HG03520 (cell line): ENCODE measurements at regions not wholly inside any gene's neighbourhood (a gene's known extent, or its start where the extent isn't known, plus 50 kb on each side); places are given as distances from the start of the nearest gene placed in this dataset.

Experiments used
- ATAC-seq: cut with Tn5 transposase; IDR thresholded peaks from one replicate; pipeline ENCODE4 v1.9.1; 2021; ENCODE audit warnings: mild to moderate bottlenecking, moderate library complexity; ENCODE audit not compliant: unreplicated experiment

GRCh38 chr13:22468045-22468444, 712.7 kb upstream of the SGCG start:
- no peak for ATAC-seq

DNA sequence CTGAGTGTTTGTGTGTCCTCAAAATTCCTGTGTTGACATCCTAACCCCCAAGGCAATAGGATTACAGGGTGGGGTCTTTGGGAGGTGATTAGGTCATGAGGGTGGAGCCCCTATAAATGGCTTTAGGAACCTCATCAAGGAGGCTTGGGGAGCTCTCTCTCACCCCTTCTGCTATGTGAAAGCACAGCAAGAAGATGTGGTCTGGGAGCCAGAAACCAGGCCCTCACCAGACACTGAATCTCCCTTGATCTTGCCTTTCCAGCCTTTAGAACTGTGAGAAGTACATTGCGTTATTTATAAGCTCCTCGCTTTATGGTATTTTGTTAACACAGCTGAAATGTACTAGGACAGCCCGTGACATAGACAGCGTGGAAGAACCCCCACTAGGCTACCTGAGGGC, 712.0 kb upstream of the SGCG start:
- ATAC-seq, result no peak

DNA sequence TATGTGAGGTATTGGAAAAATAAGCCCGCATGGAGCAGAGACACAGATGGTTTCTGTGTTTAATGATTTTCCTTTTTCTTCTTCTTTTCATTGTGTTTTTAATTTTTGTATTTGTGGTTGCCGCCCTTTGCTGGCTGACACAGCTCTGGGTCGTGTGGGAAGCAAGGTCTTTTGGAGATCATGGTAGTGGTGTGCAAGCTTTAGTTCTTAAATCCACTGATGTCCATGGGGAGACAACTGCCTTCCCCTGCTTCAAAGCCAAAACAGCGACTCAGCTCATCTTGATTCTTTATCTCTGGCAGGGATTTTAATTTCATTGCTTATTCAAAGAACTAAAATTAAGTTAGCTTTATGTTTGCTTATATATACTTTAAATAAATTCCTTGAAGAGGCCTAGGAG, 711.3 kb upstream of the SGCG start:
- no peak for ATAC-seq

DNA sequence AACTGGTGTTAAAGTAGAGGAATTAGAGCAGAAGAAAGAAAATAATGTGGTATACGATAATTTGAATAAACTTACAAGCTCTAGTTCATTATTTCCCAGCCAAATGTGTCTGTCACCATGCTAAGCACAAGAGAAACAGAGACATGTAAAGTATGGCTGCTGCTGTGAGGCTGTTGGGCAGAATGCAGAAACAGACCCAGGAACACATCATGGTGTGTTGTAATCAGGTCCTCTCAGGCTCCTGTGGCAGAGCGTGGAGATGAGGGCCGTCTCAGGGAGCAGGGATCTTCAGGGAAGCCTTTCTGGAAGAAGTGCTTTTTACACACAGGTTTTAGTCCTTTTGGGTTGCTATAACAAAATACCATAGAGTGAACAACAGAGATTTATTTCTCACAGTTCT, 710.7 kb upstream of the SGCG start:
- ATAC-seq, result no peak

DNA sequence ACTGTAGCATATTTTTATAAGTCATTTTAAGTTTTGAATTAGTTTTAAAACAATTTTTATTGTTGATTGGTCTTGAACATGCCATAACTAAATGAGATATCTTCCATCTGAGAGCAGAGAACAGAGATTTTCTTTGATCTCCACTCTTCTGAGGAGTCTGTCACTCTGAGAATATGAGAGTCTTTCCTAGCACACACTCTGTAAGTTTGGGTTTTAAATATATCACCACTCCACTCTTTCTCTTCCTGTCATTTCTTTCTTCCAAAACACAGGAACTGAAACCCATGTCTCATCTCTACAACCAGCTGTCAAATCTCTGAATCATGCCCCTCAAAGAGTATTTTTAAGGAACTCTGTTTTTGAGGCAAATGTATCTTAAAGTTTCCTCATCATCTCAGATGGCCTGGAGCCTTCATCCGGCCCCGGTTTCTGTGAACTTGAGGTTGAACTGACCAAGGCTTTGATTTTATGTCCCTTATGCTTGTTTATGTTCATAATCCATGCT, 698.2 kb upstream of the SGCG start:
- ATAC-seq, result no peak

DNA sequence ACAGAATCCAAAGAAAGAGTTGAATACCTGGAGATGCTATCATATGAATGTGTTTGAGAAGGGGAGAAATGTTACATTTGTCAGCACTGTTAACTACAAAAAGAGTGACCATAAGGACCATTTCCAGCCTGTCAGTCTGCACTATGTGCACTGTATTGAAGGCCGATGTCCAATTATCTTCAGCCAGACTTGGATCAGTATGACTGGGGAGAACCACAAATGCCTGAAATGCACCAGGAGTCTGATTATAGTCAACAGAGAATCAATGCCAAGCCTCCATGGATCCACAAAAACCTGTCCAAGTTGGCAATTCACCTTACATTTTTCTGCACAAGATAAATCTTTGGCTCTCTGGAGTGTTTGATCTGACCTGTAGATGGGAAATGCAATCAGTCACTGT, 697.5 kb upstream of the SGCG start:
- no peak for ATAC-seq

DNA sequence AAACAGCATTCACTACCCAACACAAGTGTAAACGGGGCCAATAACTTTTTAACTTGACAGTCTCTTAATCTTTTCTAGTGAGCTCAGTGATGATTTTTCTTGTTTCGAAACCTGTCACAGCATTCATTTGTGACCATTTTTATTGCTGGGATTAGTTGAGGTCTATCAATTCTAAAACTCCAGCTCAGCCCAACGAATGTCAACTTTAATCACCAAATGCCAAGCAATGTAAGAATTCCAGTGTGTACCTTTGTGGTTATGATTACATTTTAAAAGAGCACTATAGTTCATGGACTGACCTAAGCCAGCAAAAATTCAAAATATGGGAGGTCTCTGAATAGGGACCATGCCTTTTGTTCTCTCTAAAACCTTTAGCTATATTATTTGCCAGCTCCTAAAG, 694.3 kb upstream of the SGCG start:
- no peak for ATAC-seq

GRCh38 chr13:22487932-22488331, 692.8 kb upstream of the SGCG start:
- ATAC-seq, result no peak

- ATAC-seq, result no peak
Observed at GRCh38 chr13:22489771-22490170, 691.0 kb upstream of the SGCG start.

DNA sequence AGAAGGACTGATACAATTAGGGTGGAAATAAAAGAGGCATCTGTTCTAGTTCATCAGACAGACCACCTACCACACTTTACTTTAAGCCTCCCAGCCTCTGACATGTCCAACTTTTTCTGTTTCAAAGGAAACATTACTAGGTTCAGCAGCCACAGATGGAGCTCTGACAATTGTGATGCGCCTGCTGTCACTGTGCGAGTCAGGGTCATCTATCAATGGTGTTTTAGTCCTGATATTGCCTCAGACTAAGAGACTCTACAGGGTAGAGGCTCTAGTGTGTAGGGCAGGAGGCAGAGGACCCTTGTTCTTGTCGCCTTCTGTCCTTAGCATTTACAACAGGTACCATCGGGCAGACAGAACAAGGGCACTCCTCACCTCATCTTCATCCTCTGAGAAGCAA, 685.0 kb upstream of the SGCG start:
- ATAC-seq, result no peak

DNA sequence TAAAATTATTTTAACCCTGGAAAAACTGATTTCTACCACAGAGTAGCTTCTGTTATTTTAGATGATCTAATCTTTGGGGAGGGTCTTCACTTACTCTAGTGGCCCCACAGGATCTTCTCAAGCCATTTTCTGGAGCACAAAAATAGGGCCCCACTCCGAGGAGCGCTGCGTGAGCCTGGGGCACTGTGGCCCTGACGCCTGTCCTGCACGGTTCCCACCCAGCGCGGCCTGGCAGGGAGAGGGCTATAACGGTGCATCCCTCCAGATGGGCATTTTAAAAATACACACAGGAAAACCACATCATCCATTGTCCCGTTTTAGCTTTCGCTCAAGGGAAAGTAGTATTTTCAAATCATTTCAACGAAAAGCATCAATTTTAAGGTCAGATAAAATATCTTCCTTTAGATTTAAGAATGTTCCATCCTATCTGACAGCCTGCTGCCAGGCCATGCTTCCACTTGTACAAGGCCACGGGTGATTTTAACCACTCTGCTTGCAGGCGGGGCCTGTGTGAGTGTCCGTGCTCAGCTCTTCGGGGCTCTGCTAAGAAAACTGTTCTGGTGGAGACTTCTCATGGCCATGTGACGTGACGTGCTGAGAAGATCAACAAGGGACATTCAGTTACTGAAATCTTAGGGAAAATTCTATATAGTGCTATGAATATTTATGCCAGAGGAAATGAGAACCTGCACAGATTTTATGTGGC, 683.8 kb upstream of the SGCG start:
- ATAC-seq, result no peak

DNA sequence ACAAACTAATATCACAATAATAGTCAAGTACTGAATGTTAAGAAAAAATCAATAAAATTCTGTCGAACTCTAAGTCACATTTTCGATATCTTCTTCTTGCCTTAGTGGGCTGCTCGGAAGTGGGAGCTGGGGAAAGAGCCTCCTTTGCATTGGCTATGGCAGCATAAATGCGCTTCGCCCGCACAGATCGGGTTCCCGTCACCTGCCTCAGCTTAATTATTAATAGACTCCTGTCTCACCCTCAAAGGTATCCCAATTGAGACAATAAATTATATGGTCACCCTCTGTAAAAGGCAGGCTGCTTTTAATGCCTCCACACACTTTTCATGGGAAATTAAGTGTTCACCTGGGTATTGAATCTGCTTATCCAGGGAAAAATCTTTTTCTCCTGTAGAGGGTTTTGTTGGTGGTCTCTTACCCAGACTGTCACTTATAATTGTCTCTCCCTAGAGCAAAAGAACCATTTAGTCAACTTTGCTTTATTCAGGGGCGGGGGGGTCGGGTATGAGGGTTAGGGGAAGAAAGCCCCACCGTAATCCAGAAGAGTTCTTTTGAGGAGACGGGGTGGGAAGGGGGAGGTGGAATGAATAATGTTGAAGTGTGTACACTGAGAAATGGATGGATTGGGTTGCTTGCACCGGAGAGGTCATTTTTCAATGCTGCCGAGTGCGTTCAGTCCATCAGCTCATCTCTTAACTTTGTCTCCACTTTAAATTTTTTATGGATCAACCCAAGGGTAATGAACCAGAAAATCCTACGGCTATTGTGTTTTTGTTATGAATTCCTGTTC, 682.6 kb upstream of the SGCG start:
- ATAC-seq, result no peak

DNA sequence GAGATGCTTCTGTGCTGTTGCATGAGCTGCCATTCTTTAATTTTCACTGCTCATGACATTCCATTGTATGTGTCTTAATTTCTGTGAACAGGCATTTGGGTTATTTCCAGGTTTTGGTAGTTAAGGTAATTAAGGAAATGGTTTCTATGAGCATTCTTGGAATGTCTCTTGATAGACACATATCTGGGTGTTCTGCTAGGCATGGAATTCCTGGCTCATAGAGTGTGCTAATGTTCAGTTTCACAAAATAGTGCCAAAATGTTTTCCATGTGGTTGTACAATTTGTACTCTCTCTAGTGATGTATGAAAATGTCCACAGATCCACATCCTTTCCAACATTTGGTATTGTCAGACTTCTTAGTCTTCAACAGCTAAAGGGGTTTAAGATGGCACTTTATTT, 680.9 kb upstream of the SGCG start:
- ATAC-seq, result no peak

DNA sequence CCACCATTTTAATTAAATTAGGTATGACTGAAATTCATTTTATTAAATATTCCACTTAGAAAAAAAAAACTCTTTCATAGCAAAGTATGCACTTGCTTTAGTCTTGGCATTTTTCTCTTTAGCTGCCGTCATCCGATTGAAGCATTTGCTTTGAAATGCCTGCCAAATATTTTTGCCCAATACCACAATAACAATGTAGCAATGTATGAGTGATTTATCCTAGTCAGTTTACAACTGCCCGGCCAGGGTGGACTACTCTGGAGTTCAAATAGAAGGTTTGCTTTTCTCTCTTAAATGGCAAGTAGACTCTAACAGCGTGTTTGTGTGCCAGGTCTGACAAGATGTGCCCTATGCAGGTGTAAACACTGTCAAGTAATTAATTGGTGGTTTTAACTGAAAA, 675.3 kb upstream of the SGCG start:
- ATAC-seq, result no peak

DNA sequence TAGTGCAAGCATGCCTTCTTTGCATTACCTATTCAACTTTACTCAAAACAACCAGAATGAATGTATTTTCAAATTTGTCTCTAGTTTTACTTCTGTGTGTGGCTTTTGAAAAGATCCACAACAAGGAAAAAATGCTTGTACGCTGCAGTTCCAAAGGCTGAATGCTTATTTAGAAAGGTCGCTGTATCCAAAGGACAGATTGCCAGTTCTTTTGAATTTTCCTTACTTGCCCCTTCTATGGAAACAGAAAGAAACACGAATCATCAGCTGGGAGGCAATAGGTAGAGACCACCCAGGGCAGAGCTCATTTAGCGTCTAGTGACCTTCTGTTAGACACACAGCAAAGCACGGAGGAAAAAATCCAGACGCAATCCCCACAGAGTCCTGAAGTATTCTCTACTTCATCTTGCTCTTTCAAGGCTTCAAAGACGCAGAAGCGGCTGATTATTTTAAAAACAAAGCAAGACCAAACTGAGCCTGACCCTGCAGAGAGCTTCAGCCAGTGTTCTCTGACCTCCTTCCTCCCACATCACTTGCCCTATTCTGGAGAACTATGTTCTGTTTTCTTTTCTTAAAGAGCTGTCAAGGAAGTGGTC, 674.6 kb upstream of the SGCG start:
- ATAC-seq, result no peak

DNA sequence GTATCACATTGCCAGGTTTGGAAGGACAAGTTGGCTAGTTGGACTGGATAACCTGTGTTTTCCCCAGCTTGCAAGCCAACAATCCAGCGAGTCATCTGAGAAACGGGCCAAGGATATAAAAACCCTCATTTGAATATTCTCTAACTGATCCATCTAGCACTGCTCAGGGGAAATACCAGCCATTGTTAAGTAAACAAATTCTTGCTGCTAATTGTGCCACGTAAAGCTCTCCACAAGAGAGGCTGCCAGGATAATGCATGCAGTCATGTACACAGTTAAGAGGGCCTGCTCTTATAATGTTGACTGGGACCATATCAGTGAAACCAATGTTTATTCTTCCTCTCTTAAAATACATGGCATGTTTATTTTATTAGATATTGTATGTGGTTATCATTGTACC, 663.2 kb upstream of the SGCG start:
- no peak for ATAC-seq

DNA sequence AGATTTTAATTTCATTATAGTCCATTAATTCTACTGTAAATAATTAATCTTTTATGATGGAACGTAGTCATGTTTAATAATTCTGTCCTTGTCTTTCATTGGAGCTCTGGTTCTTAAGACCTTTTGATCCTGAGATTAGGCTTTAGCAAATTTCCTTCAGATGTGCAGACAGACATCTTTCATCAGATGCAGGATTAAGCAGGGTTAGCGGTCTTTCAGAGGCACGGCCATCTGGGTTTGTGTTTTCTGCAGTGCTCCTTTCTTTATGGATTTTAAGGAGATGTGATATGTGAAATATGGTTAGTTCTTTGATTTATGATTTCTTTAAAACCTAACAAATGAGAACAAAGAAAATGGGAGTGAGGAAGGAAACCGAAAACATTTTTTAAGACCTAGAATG, 643.9 kb upstream of the SGCG start:
- no peak for ATAC-seq

DNA sequence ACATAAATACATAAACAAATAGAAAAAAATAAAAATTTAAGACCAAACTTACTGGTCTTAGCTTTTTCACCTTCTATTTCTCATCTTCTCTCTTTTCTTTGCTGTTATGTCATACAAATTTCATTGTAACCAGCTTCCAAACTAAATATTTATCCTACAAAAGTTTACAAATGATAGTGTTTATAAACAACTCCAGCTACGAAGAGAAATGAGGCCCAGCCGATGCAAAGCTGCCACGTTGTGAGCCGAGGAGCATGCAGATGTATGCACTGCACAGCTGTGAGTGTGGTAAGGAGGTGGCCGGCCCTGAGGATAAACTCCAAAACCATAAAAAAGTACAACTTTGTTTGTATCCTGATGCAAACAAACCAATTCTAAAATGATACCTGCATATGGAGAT, 642.4 kb upstream of the SGCG start:
- no peak for ATAC-seq

DNA sequence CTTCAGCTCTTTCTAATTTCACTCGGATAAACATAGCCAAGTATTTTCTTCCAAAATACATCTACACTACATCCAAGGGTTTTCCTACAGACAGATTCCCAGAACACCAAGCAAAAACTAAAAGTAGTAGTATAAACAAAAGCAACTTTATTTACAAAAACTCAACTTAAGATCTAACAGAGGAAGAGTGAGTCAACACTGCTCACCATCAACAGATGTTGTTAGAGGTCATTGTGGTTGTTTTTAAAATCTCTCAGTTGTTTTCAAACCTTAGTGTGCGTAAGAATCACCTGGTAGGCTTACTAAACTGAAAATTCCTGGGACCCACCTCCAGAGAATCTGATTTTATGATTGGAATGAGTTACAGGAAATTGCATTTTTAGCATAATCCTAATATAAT, 631.7 kb upstream of the SGCG start:
- no peak for ATAC-seq

GRCh38 chr13:22561581-22561980, 619.2 kb upstream of the SGCG start:
- ATAC-seq, result no peak

GRCh38 chr13:22562116-22562515, 618.7 kb upstream of the SGCG start:
- ATAC-seq, result no peak

- no peak for ATAC-seq
Observed at GRCh38 chr13:22563272-22563671, 617.5 kb upstream of the SGCG start.
